Pancreas (tissue), 10 donors: ENCODE measurements at regions not wholly inside any gene's neighbourhood (a gene's known extent, or its start where the extent isn't known, plus 50 kb on each side); places are given as distances from the start of the nearest gene placed in this dataset.

Source experiments
- ATAC-seq, 4 donors: fragments of 200-7000 bp; cut with Tn5 transposase; one replicate each; pipeline versions ENCODE4 v1.8.0 to v1.9.1; 2020; ENCODE audit warnings: mild to moderate bottlenecking in 4 of 4, moderate library complexity in 4 of 4
- DNase-seq, 6 donors: peaks; one replicate each; pipeline ENCODE4 v3.0.0-alpha.2; 2020
- FAIRE-seq: peaks from 2 replicates; lab custom pipeline; 2012; peaks lifted over from hg19 to GRCh38; lab: Jason Lieb, UNC
- H3K27ac ChIP-seq, 4 donors: fragments of 200-600 bp; sonication (generic); 1 replicate in 3 of 4; 2 replicates in 1 of 4; pipeline versions ENCODE4 v1.5.0 to v1.8.0; 2020
- H3K27me3 ChIP-seq, 4 donors: fragments of 200-600 bp; one replicate each; pipeline ENCODE4 v1.8.0; 2021
- H3K36me3 ChIP-seq, 3 donors: fragments of 200-600 bp; sonication (generic) in 1 of 3; one replicate each; pipeline versions ENCODE4 v1.5.0 to v1.8.0; 2020 to 2021
- H3K4me1 ChIP-seq, 3 donors: fragments of 200-600 bp; one replicate each; pipeline ENCODE4 v1.8.0; 2021
- H3K4me3 ChIP-seq, 4 donors: fragments of 200-600 bp; sonication (generic) in 2 of 4; one replicate each; pipeline versions ENCODE4 v1.5.0 to v1.8.0; 2020 to 2021
- H3K9me3 ChIP-seq, 4 donors: fragments of 200-600 bp; one replicate each; pipeline ENCODE4 v1.8.0; 2021
- WGBS, 2 donors: extraction: QIAGEN DNeasy Blood & Tissue Kit; methylation state at CpG; one replicate each; pipeline ENCODE4 v1.1.7; 2013; 5-methylcytosine and 5-hydroxymethylcytosine counted together
- intact Hi-C, 3 donors: fragments of 100-400 bp; cut with DNase I; formaldehyde crosslinking; loops; one replicate each; pipeline versions ENCODE4 v1.11.1 to v1.14.2; 2022
- TF ChIP-seq, protein P1 (sequence below), 4 donors: fragments of 200-600 bp; sonication (generic) in 3 of 4; IDR thresholded peaks; one replicate each; pipeline versions ENCODE4 v1.5.0 to v1.8.0; 2021; ENCODE audit warnings: antibody characterized with exemption in 4 of 4
- donor health status: healthy with polysubstance abuse.
- donor health status: DM: no; HTN: no; CAD: no; lungs with moderate emphysema.
- donor health status: DM: no; HTN: no; CAD: no.
- donor health status: control.
- donor health status: control.
- donor health status: Bipolar disorder and iron deficiency.
- donor health status: DM: yes; HTN: yes; CAD: no.
- donor health status: DM: no; HTN: no; CAD: no.
- donor health status: DM: no; HTN: no; CAD: no.
- donor health status: DM: yes; HTN: yes; CAD: no.

DNA sequence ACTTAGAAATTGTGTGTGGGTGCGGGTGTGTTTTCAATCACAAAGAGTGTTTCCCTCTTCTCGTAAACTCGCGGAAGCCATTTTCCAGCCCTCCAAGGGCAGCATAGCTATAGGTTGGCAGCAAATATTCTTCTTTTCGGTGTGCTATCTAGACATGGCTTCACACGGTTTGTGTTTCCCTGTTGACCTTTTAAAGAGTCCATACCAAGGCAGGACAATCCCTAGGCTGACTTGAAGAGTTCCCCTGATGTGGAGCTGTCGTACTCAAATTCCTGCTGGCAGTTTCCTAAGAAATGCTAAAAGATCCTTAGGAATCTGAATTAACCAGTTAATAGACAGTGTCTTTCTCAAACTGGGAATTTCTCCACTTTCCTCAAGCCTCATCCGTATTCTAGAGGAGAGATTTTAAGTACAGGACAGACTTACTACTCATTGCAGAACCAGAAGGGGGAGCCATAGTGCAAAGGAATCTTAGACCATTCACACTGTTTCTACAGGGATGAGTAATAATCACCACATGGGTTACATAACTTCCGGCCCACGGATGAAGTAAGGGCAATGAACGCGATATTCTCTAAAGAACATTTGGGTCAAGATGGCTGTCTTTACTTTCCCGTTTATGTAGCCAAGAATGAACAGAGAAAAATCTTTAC is 288.6 kb upstream of the ELAC2 start:
- WGBS, 2 donors: 52 to 56% methylated on average over 13 of the region's 13 CpGs
- no peaks in the 10 kb centered on the region for H3K9me3 ChIP-seq
- no peaks in the 10 kb centered on the region for H3K27me3 ChIP-seq
- ATAC-seq (peak; percentile 79 to 90 (median 84)), FAIRE-seq (no peak), DNase-seq (peak in 3 of 6 donors; percentile 33 to 44 (median 40))
- intact Hi-C loops: no loop called here
- no peak overlapping the region for H3K27ac ChIP-seq
- TF ChIP-seq, protein P1, sequence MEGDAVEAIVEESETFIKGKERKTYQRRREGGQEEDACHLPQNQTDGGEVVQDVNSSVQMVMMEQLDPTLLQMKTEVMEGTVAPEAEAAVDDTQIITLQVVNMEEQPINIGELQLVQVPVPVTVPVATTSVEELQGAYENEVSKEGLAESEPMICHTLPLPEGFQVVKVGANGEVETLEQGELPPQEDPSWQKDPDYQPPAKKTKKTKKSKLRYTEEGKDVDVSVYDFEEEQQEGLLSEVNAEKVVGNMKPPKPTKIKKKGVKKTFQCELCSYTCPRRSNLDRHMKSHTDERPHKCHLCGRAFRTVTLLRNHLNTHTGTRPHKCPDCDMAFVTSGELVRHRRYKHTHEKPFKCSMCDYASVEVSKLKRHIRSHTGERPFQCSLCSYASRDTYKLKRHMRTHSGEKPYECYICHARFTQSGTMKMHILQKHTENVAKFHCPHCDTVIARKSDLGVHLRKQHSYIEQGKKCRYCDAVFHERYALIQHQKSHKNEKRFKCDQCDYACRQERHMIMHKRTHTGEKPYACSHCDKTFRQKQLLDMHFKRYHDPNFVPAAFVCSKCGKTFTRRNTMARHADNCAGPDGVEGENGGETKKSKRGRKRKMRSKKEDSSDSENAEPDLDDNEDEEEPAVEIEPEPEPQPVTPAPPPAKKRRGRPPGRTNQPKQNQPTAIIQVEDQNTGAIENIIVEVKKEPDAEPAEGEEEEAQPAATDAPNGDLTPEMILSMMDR (IDR thresholded peaks at IDR 0.05): peak in 3 of 4 donors; percentile 17 to 29 (median 29)
- H3K36me3 ChIP-seq: no peaks in the 10 kb centered on the region
- no peak overlapping the region for H3K4me3 ChIP-seq
- no peaks in the 10 kb centered on the region for H3K4me1 ChIP-seq

DNA sequence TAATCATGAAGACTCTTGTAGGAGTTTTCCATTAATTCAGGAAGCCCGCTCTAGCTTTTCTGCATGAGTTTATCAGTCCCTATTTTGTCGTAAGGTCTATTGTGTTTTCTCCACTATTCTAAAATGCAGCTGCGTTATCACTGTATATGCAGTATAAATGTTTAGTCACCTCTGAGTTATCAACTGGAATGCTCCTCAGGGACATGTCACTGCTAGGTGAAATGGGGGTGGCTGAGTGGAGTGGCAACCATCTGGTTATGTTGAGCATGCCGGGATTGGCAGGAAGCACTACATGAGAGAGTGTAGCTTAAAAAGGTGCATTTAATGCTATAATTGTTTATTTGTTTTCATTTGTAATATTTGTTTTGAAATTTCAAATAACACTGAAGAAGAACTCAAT is 285.2 kb upstream of the ELAC2 start:
- no peak overlapping the region for H3K4me3 ChIP-seq
- FAIRE-seq: no peak
- no peaks in the 10 kb centered on the region for H3K9me3 ChIP-seq
- 59 to 76% methylated on average over 4 of the region's 4 CpGs for WGBS, 2 donors
- TF ChIP-seq, protein P1 (IDR thresholded peaks at IDR 0.05): no peak
- H3K36me3 ChIP-seq: no peaks in the 10 kb centered on the region
- no peaks in the 10 kb centered on the region for H3K4me1 ChIP-seq
- DNase-seq: no peak
- no peaks in the 10 kb centered on the region for H3K27me3 ChIP-seq
- H3K27ac ChIP-seq: no peak overlapping the region
- peak in 1 of 4 donors; percentile 55 for ATAC-seq
- intact Hi-C loops: no loop called here

DNA sequence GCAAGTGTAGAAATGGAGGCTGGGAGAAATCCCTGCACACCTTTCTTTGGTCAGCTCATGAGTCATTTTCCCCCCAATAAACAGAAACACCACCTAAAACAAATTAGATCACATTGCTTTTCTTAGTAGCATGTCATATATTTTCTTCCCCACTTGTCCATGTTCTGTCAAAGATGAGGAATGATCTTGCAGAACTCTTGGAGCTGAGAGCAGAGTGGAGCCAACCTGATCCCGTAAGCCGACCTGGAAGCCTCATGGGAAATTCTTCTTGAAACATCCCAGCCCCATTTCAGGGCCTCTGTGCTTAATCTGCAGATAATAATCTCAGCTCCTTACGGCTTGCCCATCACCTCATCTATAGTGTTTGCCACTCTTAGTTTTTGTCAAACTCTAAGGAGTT is 284.6 kb upstream of the ELAC2 start:
- H3K36me3 ChIP-seq: no peaks in the 10 kb centered on the region
- no peak overlapping the region for H3K4me3 ChIP-seq
- H3K4me1 ChIP-seq: peaks cover 0 to 4% (median 3%) of the 10 kb centered on the region in 3 donors
- 85 to 93% methylated on average over 3 of the region's 3 CpGs for WGBS, 2 donors
- TF ChIP-seq, protein P1 (IDR thresholded peaks at IDR 0.05): no peak
- no peak overlapping the region for H3K27ac ChIP-seq
- FAIRE-seq (no peak), DNase-seq (no peak), ATAC-seq (no peak)
- no peaks in the 10 kb centered on the region for H3K27me3 ChIP-seq
- no peaks in the 10 kb centered on the region for H3K9me3 ChIP-seq
- intact Hi-C loops: no loop called here

DNA sequence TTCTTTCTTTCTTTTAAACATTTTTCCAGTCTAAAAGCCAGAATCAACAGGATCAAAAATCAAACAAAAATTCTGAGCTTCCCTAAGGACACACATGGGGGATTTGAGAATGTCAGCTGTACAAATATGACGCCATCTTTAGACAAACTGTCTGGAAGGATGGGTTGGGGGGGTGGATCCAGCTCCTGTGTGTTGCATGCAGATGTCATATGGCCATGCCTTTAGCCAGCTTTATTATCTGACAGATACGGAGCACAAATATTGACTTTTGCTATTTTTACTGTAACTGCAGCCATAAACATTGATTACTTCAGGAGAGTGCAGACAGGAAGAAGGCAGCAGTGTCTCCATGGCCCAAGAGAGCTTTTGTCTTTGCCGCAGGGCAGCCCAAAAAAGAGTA is 279.4 kb upstream of the ELAC2 start:
- TF ChIP-seq, protein P1 (IDR thresholded peaks at IDR 0.05): no peak
- FAIRE-seq: no peak
- no peaks in the 10 kb centered on the region for H3K36me3 ChIP-seq
- peak overlapping the region in 1 of 4 donors; percentile 5 for H3K27ac ChIP-seq
- peaks cover 0 to 12% (median 6%) of the 10 kb centered on the region in 3 donors for H3K4me1 ChIP-seq
- intact Hi-C loops: no loop called here
- ATAC-seq: peak; percentile 64 to 93 (median 74)
- no peak overlapping the region for H3K4me3 ChIP-seq
- no peaks in the 10 kb centered on the region for H3K27me3 ChIP-seq
- no peaks in the 10 kb centered on the region for H3K9me3 ChIP-seq
- 18 to 21% methylated on average over 3 of the region's 3 CpGs for WGBS, 2 donors
- DNase-seq: peak in 2 of 6 donors; percentile 7 to 33

DNA sequence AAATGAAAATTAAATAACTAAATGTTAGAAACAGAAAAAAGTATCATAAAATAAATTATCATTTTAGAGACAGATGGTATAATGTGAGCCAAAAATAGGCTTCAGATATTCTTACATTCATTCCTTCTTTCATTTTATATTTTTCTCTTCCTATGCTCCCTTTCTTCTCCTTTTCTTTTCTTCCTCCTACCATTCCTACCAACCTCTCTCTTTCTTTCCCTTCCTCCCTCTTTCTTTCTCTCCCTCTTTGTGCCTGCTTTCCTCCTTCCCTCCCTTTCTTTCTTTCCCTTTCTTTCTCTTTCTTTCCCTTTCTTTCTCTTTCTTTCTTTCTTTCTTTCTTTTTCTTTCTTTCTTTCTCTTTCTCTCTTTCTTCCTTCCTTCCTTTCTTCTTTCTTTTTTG is 275.6 kb upstream of the ELAC2 start:
- H3K36me3 ChIP-seq: no peaks in the 10 kb centered on the region
- FAIRE-seq (no peak), DNase-seq (no peak), ATAC-seq (no peak)
- H3K27me3 ChIP-seq: no peaks in the 10 kb centered on the region
- no peak overlapping the region for H3K27ac ChIP-seq
- TF ChIP-seq, protein P1 (IDR thresholded peaks at IDR 0.05): no peak
- peaks cover 0 to 12% (median 6%) of the 10 kb centered on the region in 3 donors for H3K4me1 ChIP-seq
- no peaks in the 10 kb centered on the region for H3K9me3 ChIP-seq
- no peak overlapping the region for H3K4me3 ChIP-seq
- intact Hi-C loops: no loop called here
